K562 (cell line): ENCODE measurements at regions not wholly inside any gene's neighbourhood (a gene's known extent, or its start where the extent isn't known, plus 50 kb on each side); places are given as distances from the start of the nearest gene placed in this dataset.

Source experiments
- ATAC-seq: fragments of 200-7000 bp; cut with Tn5 transposase; 3 replicates; pipeline ENCODE4 v1.9.1; 2020; ENCODE audit warnings: moderate library complexity
- BruUV-seq: library from RNA; stranded (reverse); fragments of 400-500 nt; replicated peaks from 2 replicates; lab custom pipeline; 2021; lab: Mats Ljungman, UMichigan
- CTCF ChIA-PET: fragments of 300-600 bp; formaldehyde crosslinking; extraction: SDS; loops from one replicate; lab custom pipeline; 2021; ENCODE audit warnings: low intra/inter-chr PET ratio; lab: Yijun Ruan, JAX
- POLR2A ChIA-PET: fragments of 300-600, 350-650 bp; sonication (Branson Sonifier 250); formaldehyde crosslinking; extraction: SDS; loops from one replicate; lab custom pipeline; 2021; ENCODE audit warnings: antibody characterized with exemption, inconsistent platforms; lab: Yijun Ruan, JAX
- DNase-seq, 4 experiments: peaks; one replicate each; pipeline versions ENCODE4 v3.0.0 to v3.0.0-alpha.2; 2011 to 2018; ENCODE audit warnings: low spot score in 3 of 4, mixed read lengths in 3 of 4; ENCODE audit errors: extremely low read depth in 1 of 4
- FAIRE-seq: peaks from 2 replicates; lab custom pipeline; 2011; peaks lifted over from hg19 to GRCh38; lab: Jason Lieb, UNC
- H2AFZ ChIP-seq: 2 replicates; pipeline ENCODE4 v1.6.0; 2011; ENCODE audit warnings: low read depth, low read length, control low read depth, inconsistent platforms
- H3K27ac ChIP-seq: fragments of 200-600 bp; 3 replicates; pipeline ENCODE4 v1.8.0; 2011; ENCODE audit warnings: low read depth, mild to moderate bottlenecking, control low read depth, inconsistent platforms, low read length, moderate library complexity, mixed read lengths; ENCODE audit errors: extremely low read depth
- H3K27me3 ChIP-seq, 2 experiments: fragments of 300-600 bp in 1 of 2; 2 replicates in 1 of 2; 3 replicates in 1 of 2; pipeline versions ENCODE4 v1.6.0 to v1.8.0; 2011; ENCODE audit warnings: inconsistent platforms in 2 of 2, low read length in 2 of 2, mild to moderate bottlenecking in 1 of 2, mixed read lengths in 1 of 2, moderate library complexity in 1 of 2; ENCODE audit not compliant: control insufficient read depth in 2 of 2, insufficient read depth in 2 of 2
- H3K36me3 ChIP-seq: fragments of 300-600 bp; 3 replicates; pipeline ENCODE4 v1.8.0; 2011; ENCODE audit warnings: mild to moderate bottlenecking, low read length, inconsistent platforms; ENCODE audit not compliant: control insufficient read depth, insufficient read depth
- H3K4me1 ChIP-seq, 2 experiments: fragments of 200-600 bp in 1 of 2; replicated peaks in 1 of 2; 2 replicates in 1 of 2; 3 replicates in 1 of 2; pipeline versions ENCODE4 v1.5.1 to v1.8.0; 2011; ENCODE audit warnings: inconsistent platforms in 2 of 2, low read length in 2 of 2, mild to moderate bottlenecking in 1 of 2, mixed read lengths in 1 of 2, moderate library complexity in 1 of 2; ENCODE audit not compliant: control insufficient read depth in 2 of 2, insufficient read depth in 2 of 2
- H3K4me2 ChIP-seq: 2 replicates; pipeline ENCODE4 v1.6.1; 2011; ENCODE audit warnings: low read length, control low read depth, inconsistent platforms, mixed read lengths; ENCODE audit not compliant: insufficient read depth
- H3K4me3 ChIP-seq: fragments of 200-600 bp; sonication (generic), shearing (Covaris generic); 2 replicates; pipeline ENCODE4 v1.5.1; 2016; ENCODE audit warnings: control low read depth, inconsistent platforms
- H3K79me2 ChIP-seq: fragments of 200-600 bp; 3 replicates; pipeline ENCODE4 v1.8.0; 2011; ENCODE audit warnings: low read length, inconsistent platforms; ENCODE audit not compliant: control insufficient read depth, insufficient read depth
- H3K9ac ChIP-seq, 2 experiments: 2 replicates each; pipeline versions ENCODE4 v1.6.0 to v1.6.1; 2011; ENCODE audit warnings: low read depth in 2 of 2, low read length in 2 of 2, control low read depth in 1 of 2, inconsistent platforms in 1 of 2, mild to moderate bottlenecking in 1 of 2, mixed read lengths in 1 of 2; ENCODE audit not compliant: insufficient read depth in 1 of 2
- H3K9me1 ChIP-seq: one replicate; pipeline ENCODE4 v1.6.0; 2011; ENCODE audit warnings: inconsistent platforms, mild to moderate bottlenecking, low read length, moderate library complexity; ENCODE audit not compliant: control insufficient read depth, insufficient read depth
- H3K9me3 ChIP-seq: replicated peaks from 2 replicates; pipeline ENCODE4 v1.5.1; 2011; ENCODE audit warnings: low read depth, low read length, inconsistent platforms; ENCODE audit not compliant: control insufficient read depth, insufficient read depth
- H4K20me1 ChIP-seq: replicated peaks from 2 replicates; pipeline ENCODE4 v1.6.1; 2011; ENCODE audit warnings: low read length, inconsistent platforms, mixed read lengths; ENCODE audit not compliant: control insufficient read depth, insufficient read depth
- ATF7 ChIP-seq: fragments of 450-650 bp; IDR thresholded peaks from 2 replicates; pipeline ENCODE4 v1.7.1; 2014; ENCODE audit warnings: mild to moderate bottlenecking, moderate library complexity
- FOSL1 ChIP-seq: fragments of 200-800 bp; sonication (Bioruptor generic); conservative IDR thresholded peaks from 2 replicates; pipeline ENCODE4 v1.6.1; 2016; ENCODE audit warnings: missing genetic modification characterization, missing compliant biosample characterization
- JUND ChIP-seq, 2 experiments: IDR thresholded peaks; 2 replicates in 1 of 2; 3 replicates in 1 of 2; pipeline ENCODE4 v1.6.1; 2011; ENCODE audit warnings: borderline replicate concordance in 2 of 2, low read depth in 2 of 2, low read length in 2 of 2, improper control_type of control experiment in 1 of 2, missing biosample characterization in 1 of 2, missing genetic modification characterization in 1 of 2, missing genetic modification reagents in 1 of 2
- NFE2 ChIP-seq: IDR thresholded peaks from 2 replicates; pipeline ENCODE4 v1.6.1; 2014; ENCODE audit warnings: antibody characterized with exemption, low read depth
- ZBTB7A ChIP-seq: IDR thresholded peaks from 2 replicates; pipeline ENCODE4 v1.6.1; 2011; ENCODE audit warnings: low read depth, mild to moderate bottlenecking, low read length, moderate library complexity, borderline replicate concordance; ENCODE audit not compliant: control insufficient read depth
- ZFP1 ChIP-seq: fragments of 450-650 bp; formaldehyde crosslinking; IDR thresholded peaks from 2 replicates; pipeline ENCODE4 v1.4.0; 2020; ENCODE audit warnings: mild to moderate bottlenecking, mixed read lengths
- ZNF75A ChIP-seq: fragments of 450-650 bp; formaldehyde crosslinking; IDR thresholded peaks from 2 replicates; pipeline ENCODE4 v1.4.0; 2020; ENCODE audit warnings: mild to moderate bottlenecking
- WGBS: fragments of 100-300 bp; shearing (Covaris generic); methylation state at CpG from one replicate; pipeline ENCODE4 v1.1.6; 2016; ENCODE audit warnings: low coverage, mixed read lengths; ENCODE audit not compliant: insufficient coverage; ENCODE audit errors: missing lambda C conversion rate; 5-methylcytosine and 5-hydroxymethylcytosine counted together
- in situ Hi-C: fragments of 300-500 bp; cut with MboI; formaldehyde crosslinking; loops from 4 replicates; pipeline ENCODE4 v1.15.0; 2018; ENCODE audit warnings: inconsistent platforms, mixed read lengths
- intact Hi-C: fragments of 100-400 bp; cut with micrococcal nuclease; formaldehyde crosslinking; loops from 2 replicates; pipeline ENCODE4 v1.14.2; 2022
- TF ChIP-seq, protein P1 (sequence below): fragments of 450-650 bp; IDR thresholded peaks from 2 replicates; pipeline ENCODE4 v1.6.1; 2018; ENCODE audit not compliant: partially characterized antibody
- TF ChIP-seq, protein P2 (sequence below): sonication (generic); formaldehyde crosslinking; IDR thresholded peaks from 2 replicates; pipeline ENCODE4 v1.5.0; 2020; ENCODE audit warnings: missing genetic modification reagents
- TF ChIP-seq, protein P3 (sequence below): fragments of 250-450 bp; sonication (Bioruptor Pico); IDR thresholded peaks from 2 replicates; pipeline ENCODE4 v1.5.1; 2021; ENCODE audit warnings: mild to moderate bottlenecking
- TF ChIP-seq, protein P4 (sequence below): fragments of 250-450 bp; sonication (Bioruptor Pico); IDR thresholded peaks from 2 replicates; pipeline ENCODE4 v1.8.0; 2021; ENCODE audit warnings: mild to moderate bottlenecking, moderate library complexity

DNA sequence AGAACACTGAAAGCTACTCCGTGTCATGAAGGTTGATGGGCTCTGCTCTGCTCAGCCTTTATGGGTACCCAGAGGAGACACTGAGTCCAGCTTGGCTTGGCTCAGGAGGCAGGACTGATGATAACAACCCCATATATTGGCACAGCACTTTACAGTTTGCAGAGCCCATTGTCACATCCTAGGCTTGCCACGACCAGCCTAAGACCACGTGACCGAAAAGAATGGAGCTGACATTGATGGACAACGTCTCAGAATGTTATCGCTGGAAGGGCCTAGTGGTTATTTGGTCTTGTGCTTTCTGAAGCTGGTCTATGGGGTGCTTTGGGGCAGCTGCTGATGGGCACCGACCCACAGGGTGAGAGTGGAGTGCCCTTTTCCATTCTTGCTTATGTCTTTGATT lies 72.9 kb upstream of the RUNX3 start (continued):
- TF ChIP-seq ZNF75A: no peak
- TF ChIP-seq, protein P1, sequence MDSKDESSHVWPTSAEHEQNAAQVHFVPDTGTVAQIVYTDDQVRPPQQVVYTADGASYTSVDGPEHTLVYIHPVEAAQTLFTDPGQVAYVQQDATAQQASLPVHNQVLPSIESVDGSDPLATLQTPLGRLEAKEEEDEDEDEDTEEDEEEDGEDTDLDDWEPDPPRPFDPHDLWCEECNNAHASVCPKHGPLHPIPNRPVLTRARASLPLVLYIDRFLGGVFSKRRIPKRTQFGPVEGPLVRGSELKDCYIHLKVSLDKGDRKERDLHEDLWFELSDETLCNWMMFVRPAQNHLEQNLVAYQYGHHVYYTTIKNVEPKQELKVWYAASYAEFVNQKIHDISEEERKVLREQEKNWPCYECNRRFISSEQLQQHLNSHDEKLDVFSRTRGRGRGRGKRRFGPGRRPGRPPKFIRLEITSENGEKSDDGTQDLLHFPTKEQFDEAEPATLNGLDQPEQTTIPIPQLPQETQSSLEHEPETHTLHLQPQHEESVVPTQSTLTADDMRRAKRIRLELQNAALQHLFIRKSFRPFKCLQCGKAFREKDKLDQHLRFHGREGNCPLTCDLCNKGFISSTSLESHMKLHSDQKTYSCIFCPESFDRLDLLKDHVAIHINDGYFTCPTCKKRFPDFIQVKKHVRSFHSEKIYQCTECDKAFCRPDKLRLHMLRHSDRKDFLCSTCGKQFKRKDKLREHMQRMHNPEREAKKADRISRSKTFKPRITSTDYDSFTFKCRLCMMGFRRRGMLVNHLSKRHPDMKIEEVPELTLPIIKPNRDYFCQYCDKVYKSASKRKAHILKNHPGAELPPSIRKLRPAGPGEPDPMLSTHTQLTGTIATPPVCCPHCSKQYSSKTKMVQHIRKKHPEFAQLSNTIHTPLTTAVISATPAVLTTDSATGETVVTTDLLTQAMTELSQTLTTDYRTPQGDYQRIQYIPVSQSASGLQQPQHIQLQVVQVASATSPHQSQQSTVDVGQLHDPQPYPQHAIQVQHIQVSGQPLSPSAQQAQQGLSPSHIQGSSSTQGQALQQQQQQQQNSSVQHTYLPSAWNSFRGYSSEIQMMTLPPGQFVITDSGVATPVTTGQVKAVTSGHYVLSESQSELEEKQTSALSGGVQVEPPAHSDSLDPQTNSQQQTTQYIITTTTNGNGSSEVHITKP: no peak
- TF ChIP-seq, protein P2, sequence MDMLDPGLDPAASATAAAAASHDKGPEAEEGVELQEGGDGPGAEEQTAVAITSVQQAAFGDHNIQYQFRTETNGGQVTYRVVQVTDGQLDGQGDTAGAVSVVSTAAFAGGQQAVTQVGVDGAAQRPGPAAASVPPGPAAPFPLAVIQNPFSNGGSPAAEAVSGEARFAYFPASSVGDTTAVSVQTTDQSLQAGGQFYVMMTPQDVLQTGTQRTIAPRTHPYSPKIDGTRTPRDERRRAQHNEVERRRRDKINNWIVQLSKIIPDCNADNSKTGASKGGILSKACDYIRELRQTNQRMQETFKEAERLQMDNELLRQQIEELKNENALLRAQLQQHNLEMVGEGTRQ (CRISPR knock-in tag): peak; percentile 51

DNA sequence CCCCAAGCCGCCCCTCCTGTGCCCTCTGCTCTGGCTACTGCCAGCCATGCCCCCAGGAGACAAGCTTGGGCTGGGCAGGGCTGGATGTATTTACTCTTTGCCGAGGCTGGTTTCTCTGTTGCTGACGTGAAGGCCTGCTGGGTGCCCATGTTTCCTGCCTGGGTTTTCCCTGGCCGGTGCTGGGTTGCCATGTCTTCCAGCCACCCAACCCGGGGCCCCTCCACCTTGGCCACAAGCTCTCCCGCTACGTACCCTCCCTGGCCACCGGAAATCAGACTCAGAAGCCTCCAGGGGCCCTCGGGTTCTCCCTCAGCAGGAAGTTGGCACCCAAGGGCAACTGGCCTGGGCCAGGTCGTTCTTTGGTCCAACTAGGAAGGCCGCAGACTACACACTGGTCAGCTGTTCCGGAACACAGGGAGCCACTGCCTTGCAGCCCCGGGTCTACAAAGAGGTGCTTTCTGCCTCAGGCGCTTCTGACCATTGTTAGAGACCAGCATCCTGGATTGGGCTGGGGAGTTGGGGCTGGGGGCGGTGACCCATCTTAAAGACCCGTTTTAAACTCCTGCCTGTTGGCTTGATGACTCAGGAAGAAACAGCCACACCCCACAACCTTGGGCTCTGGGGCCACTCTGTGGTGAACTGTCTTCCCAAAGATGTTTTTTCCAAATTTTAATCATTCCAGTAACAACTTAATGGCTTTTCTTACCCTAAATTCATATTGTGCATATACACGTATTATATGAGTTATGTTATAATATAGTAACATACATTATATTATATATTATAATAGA lies 71.2 kb upstream of the RUNX3 start:
- in situ Hi-C loops (no loop called here), intact Hi-C loops (no loop called here)
- no TSS peak for BruUV-seq
- Histone ChIP-seq H3K9me1 (no peaks in the 10 kb centered on the region), H3K27me3 (peaks cover 24 to 58% of the 10 kb centered on the region in 2 experiments), H3K9me3 (no peaks in the 10 kb centered on the region), H3K9ac (0 out of 4 replicates have a peak overlapping the region, but pooled peaks of 1 of the 2 experiments have one; percentile 36), H3K36me3 (no peaks in the 10 kb centered on the region), H3K4me1 (no peaks in the 10 kb centered on the region), H4K20me1 (no peaks in the 10 kb centered on the region), H3K79me2 (no peaks in the 10 kb centered on the region), H3K4me2 (no peak overlapping the region), H3K27ac (no peak overlapping the region), H2AFZ (no peak overlapping the region), H3K4me3 (no peak overlapping the region)
- DNase-seq (no peak), FAIRE-seq (no peak), ATAC-seq (no peak)
- 18% methylated on average over 17 of the region's 17 CpGs for WGBS
- CTCF ChIA-PET: interaction anchor here (0.6 kb wide), 1 partner anchor 67 kb away, joined by 3 read pairs; no protein-coding TSS in a partner anchor
- POLR2A ChIA-PET: interaction anchor here (0.6 to 1.6 kb wide), 4 partner anchors 10 to 1705 kb away, joined by 3 to 7 read pairs (median 4); no protein-coding TSS in a partner anchor
- peak; percentile 53 for TF ChIP-seq NFE2
- TF ChIP-seq FOSL1 (tag): peak; percentile 25; the same call in 1 of the 2 replicates
- TF ChIP-seq, protein P3, sequence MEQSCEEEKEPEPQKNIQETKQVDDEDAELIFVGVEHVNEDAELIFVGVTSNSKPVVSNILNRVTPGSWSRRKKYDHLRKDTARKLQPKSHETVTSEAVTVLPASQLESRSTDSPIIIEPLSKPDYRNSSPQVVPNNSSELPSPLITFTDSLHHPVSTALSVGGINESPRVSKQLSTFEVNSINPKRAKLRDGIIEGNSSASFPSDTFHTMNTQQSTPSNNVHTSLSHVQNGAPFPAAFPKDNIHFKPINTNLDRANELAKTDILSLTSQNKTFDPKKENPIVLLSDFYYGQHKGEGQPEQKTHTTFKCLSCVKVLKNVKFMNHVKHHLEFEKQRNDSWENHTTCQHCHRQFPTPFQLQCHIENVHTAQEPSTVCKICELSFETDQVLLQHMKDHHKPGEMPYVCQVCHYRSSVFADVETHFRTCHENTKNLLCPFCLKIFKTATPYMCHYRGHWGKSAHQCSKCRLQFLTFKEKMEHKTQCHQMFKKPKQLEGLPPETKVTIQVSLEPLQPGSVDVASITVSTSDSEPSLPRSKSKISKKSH (CRISPR knock-in tag): no peak
- TF ChIP-seq ATF7: no peak
- TF ChIP-seq ZFP1 (CRISPR knock-in tag): no peak
- TF ChIP-seq, protein P4, sequence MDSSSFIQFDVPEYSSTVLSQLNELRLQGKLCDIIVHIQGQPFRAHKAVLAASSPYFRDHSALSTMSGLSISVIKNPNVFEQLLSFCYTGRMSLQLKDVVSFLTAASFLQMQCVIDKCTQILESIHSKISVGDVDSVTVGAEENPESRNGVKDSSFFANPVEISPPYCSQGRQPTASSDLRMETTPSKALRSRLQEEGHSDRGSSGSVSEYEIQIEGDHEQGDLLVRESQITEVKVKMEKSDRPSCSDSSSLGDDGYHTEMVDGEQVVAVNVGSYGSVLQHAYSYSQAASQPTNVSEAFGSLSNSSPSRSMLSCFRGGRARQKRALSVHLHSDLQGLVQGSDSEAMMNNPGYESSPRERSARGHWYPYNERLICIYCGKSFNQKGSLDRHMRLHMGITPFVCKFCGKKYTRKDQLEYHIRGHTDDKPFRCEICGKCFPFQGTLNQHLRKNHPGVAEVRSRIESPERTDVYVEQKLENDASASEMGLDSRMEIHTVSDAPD (CRISPR knock-in tag): no peak
- no peak for TF ChIP-seq JUND (IDR thresholded peaks at IDR 0.05; ENCODE audit: borderline replicate concordance, low read depth, low read length)
- no peak for TF ChIP-seq JUND (tag; IDR thresholded peaks at IDR 0.05; ENCODE audit: borderline replicate concordance, low read depth, low read length)
- TF ChIP-seq ZBTB7A: peak; percentile 32; the same call in 1 of the 2 replicates
